Loucy (cell line): ENCODE measurements at regions not wholly inside any gene's neighbourhood (a gene's known extent, or its start where the extent isn't known, plus 50 kb on each side); places are given as distances from the start of the nearest gene placed in this dataset.
"Not testable (repeated sequence)": the region's sequence is repeated elsewhere in the genome, so short reads cannot be mapped to it uniquely, and the experiment has no call there.

Experiments used
- CTCF ChIP-seq: fragments of 200-600 bp; sonication (generic); conservative IDR thresholded peaks from 2 replicates; pipeline ENCODE4 v1.5.1; 2014; ENCODE audit warnings: mild to moderate bottlenecking, antibody characterized with exemption, low read length
- EZH2phosphoT487 ChIP-seq: fragments of 200-600 bp; IDR thresholded peaks from 2 replicates; pipeline ENCODE4 v1.6.1; 2018; ENCODE audit warnings: antibody characterized with exemption, mild to moderate bottlenecking, moderate library complexity, borderline replicate concordance

DNA sequence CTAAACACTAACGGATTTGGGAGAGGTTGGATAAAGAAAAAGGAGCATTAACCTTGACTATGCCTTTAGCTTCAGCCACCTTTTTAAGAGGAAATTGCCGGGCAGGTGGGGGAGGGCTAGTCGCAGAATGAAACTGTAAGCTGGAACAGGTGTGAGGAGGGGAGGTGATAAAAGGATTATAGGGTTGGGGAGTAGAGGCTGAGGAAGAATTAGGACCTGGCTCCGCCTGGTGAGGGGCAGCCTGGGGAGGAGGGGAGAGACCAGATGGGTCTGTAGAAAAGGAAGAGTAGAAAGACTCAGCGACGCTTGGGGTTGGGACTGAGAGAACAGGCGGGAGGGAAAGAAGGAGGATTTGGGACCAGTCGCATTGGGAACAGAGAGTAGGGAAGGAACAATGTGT lies 376.4 kb upstream of the MEX3C start:
- not testable (repeated sequence) for TF ChIP-seq CTCF, EZH2phosphoT487
